IMR-90 (cell line): ENCODE measurements at regions not wholly inside any gene's neighbourhood (a gene's known extent, or its start where the extent isn't known, plus 50 kb on each side); places are given as distances from the start of the nearest gene placed in this dataset.

ENCODE experiments used
- ATAC-seq: fragments of 200-7000 bp; cut with Tn5 transposase; 2 replicates; pipeline ENCODE4 v1.9.1; 2020; ENCODE audit warnings: low read depth, mild to moderate bottlenecking, moderate library complexity
- BruUV-seq: library from RNA; stranded (reverse); fragments of 400-500 nt; replicated peaks from 2 replicates; lab custom pipeline; 2021; lab: Mats Ljungman, UMichigan
- CTCF ChIA-PET: fragments of 300-600 bp; formaldehyde crosslinking; extraction: SDS; loops from one replicate; lab custom pipeline; 2021; ENCODE audit warnings: antibody characterized with exemption; lab: Yijun Ruan, JAX
- POLR2A ChIA-PET: fragments of 300-600 bp; sonication (Branson Sonifier 250); formaldehyde crosslinking; loops from one replicate; lab custom pipeline; 2022; ENCODE audit warnings: antibody characterized with exemption; ENCODE audit not compliant: unreplicated experiment; lab: Charles Lee
- DNase-seq: peaks from one replicate; pipeline ENCODE4 v3.0.0; 2013
- H2AFZ ChIP-seq: replicated peaks from 2 replicates; pipeline ENCODE3; 2013; ENCODE audit warnings: low read length, mild to moderate bottlenecking; ENCODE audit not compliant: poor library complexity
- H2AK5ac ChIP-seq: 2 replicates; pipeline ENCODE4 v1.6.1; 2013; ENCODE audit warnings: low read depth, low read length, inconsistent platforms
- H2AK9ac ChIP-seq: replicated peaks from 2 replicates; pipeline ENCODE3; 2013; ENCODE audit warnings: mild to moderate bottlenecking, low read depth, low read length, moderate library complexity; ENCODE audit not compliant: poor library complexity
- H2BK120ac ChIP-seq: 2 replicates; pipeline ENCODE4 v1.6.1; 2013; ENCODE audit warnings: low read depth, low read length, inconsistent platforms
- H2BK15ac ChIP-seq: 3 replicates; pipeline ENCODE4 v1.6.1; 2013; ENCODE audit warnings: low read depth, low read length, inconsistent platforms
- H2BK20ac ChIP-seq: 2 replicates; pipeline ENCODE4 v1.6.1; 2013; ENCODE audit warnings: low read depth, mild to moderate bottlenecking, inconsistent platforms, low read length, moderate library complexity
- H2BK5ac ChIP-seq: 2 replicates; pipeline ENCODE4 v1.6.1; 2013; ENCODE audit warnings: mild to moderate bottlenecking, low read depth, low read length, inconsistent platforms; ENCODE audit not compliant: poor library complexity, severe bottlenecking
- H3K14ac ChIP-seq: replicated peaks from 2 replicates; pipeline ENCODE4 v1.6.1; 2013; ENCODE audit warnings: low read depth, low read length, inconsistent platforms
- H3K18ac ChIP-seq: 2 replicates; pipeline ENCODE4 v1.6.1; 2013; ENCODE audit warnings: low read depth, low read length, control low read depth
- H3K23ac ChIP-seq: 2 replicates; pipeline ENCODE4 v1.6.1; 2013; ENCODE audit warnings: low read depth, low read length, inconsistent platforms
- H3K27ac ChIP-seq: 2 replicates; pipeline ENCODE4 v1.5.1; 2013; ENCODE audit warnings: mild to moderate bottlenecking, control low read depth, low read length; ENCODE audit not compliant: insufficient read depth
- H3K27me3 ChIP-seq: 2 replicates; pipeline ENCODE4 v1.6.1; 2013; ENCODE audit warnings: low read length; ENCODE audit not compliant: control insufficient read depth, insufficient read depth
- H3K36me3 ChIP-seq: 2 replicates; pipeline ENCODE4 v1.6.1; 2013; ENCODE audit warnings: low read length, mixed read lengths; ENCODE audit not compliant: control insufficient read depth, insufficient read depth
- H3K4ac ChIP-seq: 2 replicates; pipeline ENCODE4 v1.6.1; 2013; ENCODE audit warnings: low read depth, low read length, inconsistent platforms
- H3K4me1 ChIP-seq: 2 replicates; pipeline ENCODE4 v1.6.1; 2013; ENCODE audit warnings: low read length, mixed read lengths; ENCODE audit not compliant: control insufficient read depth, insufficient read depth
- H3K4me2 ChIP-seq: 2 replicates; pipeline ENCODE4 v1.6.1; 2013; ENCODE audit warnings: low read depth, mild to moderate bottlenecking, control low read depth, low read length, moderate library complexity
- H3K4me3 ChIP-seq: 2 replicates; pipeline ENCODE4 v1.5.1; 2013; ENCODE audit warnings: low read depth, mild to moderate bottlenecking, control low read depth, low read length, moderate library complexity; ENCODE audit not compliant: insufficient read depth
- H3K56ac ChIP-seq: 2 replicates; pipeline ENCODE4 v1.6.1; 2013; ENCODE audit warnings: low read length, inconsistent platforms; ENCODE audit not compliant: insufficient read depth; ENCODE audit errors: extremely low read depth
- H3K79me1 ChIP-seq, 2 experiments: 2 replicates each; pipeline ENCODE4 v1.6.1; 2013; ENCODE audit warnings: low read length in 2 of 2, inconsistent platforms in 1 of 2, low read depth in 1 of 2
- H3K9ac ChIP-seq: 2 replicates; pipeline ENCODE4 v1.6.1; 2013; ENCODE audit warnings: low read depth, low read length, control low read depth
- H3K9me1 ChIP-seq: 2 replicates; pipeline ENCODE4 v1.6.1; 2013; ENCODE audit warnings: low read length, inconsistent platforms; ENCODE audit not compliant: insufficient read depth
- H3K9me3 ChIP-seq: 2 replicates; pipeline ENCODE4 v1.6.1; 2013; ENCODE audit warnings: low read length; ENCODE audit not compliant: control insufficient read depth, insufficient read depth
- H4K20me1 ChIP-seq: 2 replicates; pipeline ENCODE4 v1.6.1; 2013; ENCODE audit warnings: low read length, inconsistent platforms; ENCODE audit not compliant: insufficient read depth
- H4K5ac ChIP-seq: 2 replicates; pipeline ENCODE4 v1.6.1; 2013; ENCODE audit warnings: mild to moderate bottlenecking, low read depth, low read length, control low read depth
- H4K8ac ChIP-seq, 2 experiments: 2 replicates each; pipeline ENCODE4 v1.6.1; 2013; ENCODE audit warnings: low read depth in 2 of 2, low read length in 2 of 2, control low read depth in 1 of 2, inconsistent platforms in 1 of 2
- H4K91ac ChIP-seq: 2 replicates; pipeline ENCODE4 v1.6.1; 2013; ENCODE audit warnings: low read depth, low read length, inconsistent platforms; ENCODE audit not compliant: insufficient read depth
- BHLHE40 ChIP-seq: fragments of 150-350 bp; IDR thresholded peaks from 2 replicates; pipeline ENCODE4 v1.6.1; 2016; ENCODE audit warnings: mild to moderate bottlenecking, low read depth, low read length
- CEBPB ChIP-seq: IDR thresholded peaks from 2 replicates; pipeline ENCODE4 v1.6.1; 2012; ENCODE audit warnings: low read depth, low read length, improper control_type of control experiment
- CHD1 ChIP-seq: IDR thresholded peaks from 2 replicates; pipeline ENCODE4 v1.6.1; 2012; ENCODE audit warnings: low read depth, low read length, improper control_type of control experiment
- CTCF ChIP-seq: conservative IDR thresholded peaks from 2 replicates; pipeline ENCODE4 v1.5.1; 2012; ENCODE audit warnings: mild to moderate bottlenecking, low read depth, low read length, improper control_type of control experiment
- ELK1 ChIP-seq: fragments of 150-350 bp; IDR thresholded peaks from 2 replicates; pipeline ENCODE4 v1.6.1; 2016; ENCODE audit warnings: low read depth, mild to moderate bottlenecking, low read length, moderate library complexity, borderline replicate concordance
- FOS ChIP-seq: fragments of 150-350 bp; IDR thresholded peaks from 2 replicates; pipeline ENCODE4 v1.6.1; 2016; ENCODE audit warnings: low read depth, low read length
- MAFK ChIP-seq: IDR thresholded peaks from 2 replicates; pipeline ENCODE4 v1.6.1; 2012; ENCODE audit warnings: low read depth, low read length, improper control_type of control experiment
- MAZ ChIP-seq: IDR thresholded peaks from 2 replicates; pipeline ENCODE4 v1.6.1; 2012; ENCODE audit warnings: low read depth, mild to moderate bottlenecking, low read length, improper control_type of control experiment, moderate library complexity, borderline replicate concordance
- MXI1 ChIP-seq: IDR thresholded peaks from 2 replicates; pipeline ENCODE4 v1.6.1; 2012; ENCODE audit warnings: low read depth, mild to moderate bottlenecking, low read length, moderate library complexity, borderline replicate concordance
- NFE2L2 ChIP-seq: fragments of 150-350 bp; IDR thresholded peaks from 2 replicates; pipeline ENCODE4 v1.6.1; 2016; ENCODE audit warnings: low read depth, mild to moderate bottlenecking, low read length
- POLR2A ChIP-seq: IDR thresholded peaks from 2 replicates; pipeline ENCODE4 v1.6.1; 2012; ENCODE audit warnings: mild to moderate bottlenecking, low read depth, low read length
- RAD21 ChIP-seq: IDR thresholded peaks from 2 replicates; pipeline ENCODE4 v1.6.1; 2012; ENCODE audit warnings: low read length, improper control_type of control experiment
- RCOR1 ChIP-seq: IDR thresholded peaks from 2 replicates; pipeline ENCODE4 v1.6.1; 2012; ENCODE audit warnings: mild to moderate bottlenecking, low read length, improper control_type of control experiment; ENCODE audit not compliant: insufficient replicate concordance
- SMC3 ChIP-seq: fragments of 150-350 bp; IDR thresholded peaks from 2 replicates; pipeline ENCODE4 v1.6.1; 2016; ENCODE audit warnings: low read depth, mild to moderate bottlenecking, antibody characterized with exemption, low read length, moderate library complexity
- WGBS, 2 experiments: methylation state at CpG; one replicate each; pipeline versions ENCODE4 v1.1.5 to v1.1.7; 2013; ENCODE audit warnings: missing lambda C conversion rate in 2 of 2; ENCODE audit not compliant: insufficient read length in 1 of 2; ENCODE audit errors: extremely low coverage in 2 of 2; 5-methylcytosine and 5-hydroxymethylcytosine counted together
- dilution Hi-C: fragments of 300-500 bp; cut with HindIII; formaldehyde crosslinking; loops from one replicate; pipeline ENCODE4 v1.14.3; 2018; ENCODE audit warnings: low sequenced_read_pairs; ENCODE audit not compliant: unreplicated experiment
- in situ Hi-C: fragments of 300-500 bp; cut with MboI; formaldehyde crosslinking; loops from 3 replicates; pipeline ENCODE4 v1.14.3; 2019; ENCODE audit warnings: low sequenced_read_pairs, inconsistent platforms, mixed read lengths
- intact Hi-C: fragments of 100-400 bp; cut with micrococcal nuclease; formaldehyde crosslinking; loops from 2 replicates; pipeline ENCODE4 v1.10.0; 2022

- H3K9me1 ChIP-seq: no peaks in the 10 kb centered on the region
- no peak overlapping the region for H4K91ac ChIP-seq
- H3K4me3 ChIP-seq: no peak overlapping the region
- no CpG with 5 or more reads among the region's 1 CpG for WGBS, 2 experiments
- H2AFZ ChIP-seq: no peak overlapping the region
- ATAC-seq (no peak), DNase-seq (no peak)
- in situ Hi-C loops: no loop called here
- no peaks in the 10 kb centered on the region for H3K4me1 ChIP-seq
- H3K14ac ChIP-seq: no peak overlapping the region
- H3K79me1 ChIP-seq: no peaks in the 10 kb centered on the region
- H4K5ac ChIP-seq: no peak overlapping the region
- H3K18ac ChIP-seq: no peak overlapping the region
- no peak overlapping the region for H2BK15ac ChIP-seq
- dilution Hi-C loops: no loop called here
- H2AK9ac ChIP-seq: no peak overlapping the region
- no peak overlapping the region for H3K9ac ChIP-seq
- CTCF ChIA-PET: no interaction called here
- H2BK20ac ChIP-seq: no peak overlapping the region
- no peak overlapping the region for H2BK120ac ChIP-seq
- POLR2A ChIA-PET: no interaction called here
- intact Hi-C loops: no loop called here
- no peak overlapping the region for H3K23ac ChIP-seq
- H3K4me2 ChIP-seq: no peak overlapping the region
- no peak overlapping the region for H2BK5ac ChIP-seq
- no peak overlapping the region for H4K8ac ChIP-seq
- TF ChIP-seq ELK1 (no peak), CTCF (no peak), BHLHE40 (no peak), FOS (no peak), MAZ (no peak), RAD21 (no peak), MXI1 (no peak), MAFK (no peak), SMC3 (no peak), CEBPB (no peak), CHD1 (no peak), POLR2A (no peak), NFE2L2 (no peak), RCOR1 (no peak)
- no peak overlapping the region for H2AK5ac ChIP-seq
- peaks cover 14% of the 10 kb centered on the region for H3K9me3 ChIP-seq
- no peak overlapping the region for H3K56ac ChIP-seq
- no peaks in the 10 kb centered on the region for H3K27me3 ChIP-seq
- no peaks in the 10 kb centered on the region for H3K36me3 ChIP-seq
- H3K27ac ChIP-seq: no peak overlapping the region
- no peak overlapping the region for H3K4ac ChIP-seq
- BruUV-seq: no TSS peak
- H4K20me1 ChIP-seq: no peaks in the 10 kb centered on the region
These were observed 172.4 kb downstream of the HINT1 start for GRCh38 chr5:130992621-130993020.
